Loucy (cell line): ENCODE measurements at regions not wholly inside any gene's neighbourhood (a gene's known extent, or its start where the extent isn't known, plus 50 kb on each side); places are given as distances from the start of the nearest gene placed in this dataset.
A peak's percentile ranks its signal among the peaks of the same experiment; 100 is the strongest.

Experiments
- H2AFZ ChIP-seq: fragments of 200-600 bp; sonication (generic); 2 replicates; pipeline ENCODE4 v1.6.0; 2016; ENCODE audit warnings: antibody characterized with exemption, mild to moderate bottlenecking, low read length, moderate library complexity
- H3F3A ChIP-seq: fragments of 200-600 bp; 2 replicates; pipeline ENCODE4 v1.6.0; 2016; ENCODE audit warnings: antibody characterized with exemption, low read depth, mild to moderate bottlenecking
- H3K27me3 ChIP-seq: fragments of 200-600 bp; sonication (generic); 2 replicates; pipeline ENCODE4 v1.6.1; 2014; ENCODE audit warnings: low read length, mild to moderate bottlenecking; ENCODE audit not compliant: insufficient read depth, poor library complexity, severe bottlenecking
- H3K36me3 ChIP-seq: fragments of 200-600 bp; sonication (generic); 2 replicates; pipeline ENCODE4 v1.6.1; 2016; ENCODE audit warnings: low read length; ENCODE audit not compliant: insufficient read depth
- H3K4me1 ChIP-seq: fragments of 200-600 bp; sonication (generic); 2 replicates; pipeline ENCODE4 v1.5.1; 2014; ENCODE audit warnings: low read length, mild to moderate bottlenecking; ENCODE audit not compliant: insufficient read depth, poor library complexity, severe bottlenecking
- H3K4me2 ChIP-seq: fragments of 200-600 bp; sonication (generic); 2 replicates; pipeline ENCODE4 v1.6.0; 2014; ENCODE audit warnings: antibody characterized with exemption, low read length, low read depth, mild to moderate bottlenecking; ENCODE audit not compliant: poor library complexity, severe bottlenecking
- H3K4me3 ChIP-seq: fragments of 200-600 bp; sonication (generic); 2 replicates; pipeline ENCODE4 v1.5.1; 2014; ENCODE audit warnings: low read length, mild to moderate bottlenecking, mixed read lengths; ENCODE audit not compliant: poor library complexity, severe bottlenecking
- H3K79me2 ChIP-seq: fragments of 200-600 bp; sonication (generic); 2 replicates; pipeline ENCODE4 v1.6.1; 2014; ENCODE audit warnings: low read length; ENCODE audit not compliant: insufficient read depth
- H3K9ac ChIP-seq: fragments of 200-600 bp; sonication (generic); 2 replicates; pipeline ENCODE4 v1.6.0; 2014; ENCODE audit warnings: mild to moderate bottlenecking, low read depth, low read length, moderate library complexity; ENCODE audit not compliant: poor library complexity, severe bottlenecking
- H3K9me2 ChIP-seq: fragments of 200-600 bp; sonication (generic); replicated peaks from 2 replicates; pipeline ENCODE4 v1.6.1; 2016; ENCODE audit warnings: low read depth, low read length, mixed read lengths
- H3K9me3 ChIP-seq: fragments of 200-600 bp; sonication (generic); 2 replicates; pipeline ENCODE4 v1.6.1; 2014; ENCODE audit warnings: mild to moderate bottlenecking, antibody characterized with exemption, low read length, low read depth; ENCODE audit not compliant: insufficient read depth
- H4K20me1 ChIP-seq: fragments of 200-600 bp; sonication (generic); 2 replicates; pipeline ENCODE4 v1.6.0; 2014; ENCODE audit warnings: antibody characterized with exemption, low read length, mild to moderate bottlenecking; ENCODE audit not compliant: insufficient read depth, poor library complexity, severe bottlenecking
- CTCF ChIP-seq: fragments of 200-600 bp; sonication (generic); conservative IDR thresholded peaks from 2 replicates; pipeline ENCODE4 v1.5.1; 2014; ENCODE audit warnings: mild to moderate bottlenecking, antibody characterized with exemption, low read length
- EZH2phosphoT487 ChIP-seq: fragments of 200-600 bp; IDR thresholded peaks from 2 replicates; pipeline ENCODE4 v1.6.1; 2018; ENCODE audit warnings: antibody characterized with exemption, mild to moderate bottlenecking, moderate library complexity, borderline replicate concordance

GRCh38 chr4:184548316-184548647, 73.9 kb upstream of the IRF2 start:
- Histone ChIP-seq H3K4me2 (no peak overlapping the region), H3K9me3 (no peaks in the 10 kb centered on the region), H4K20me1 (no peaks in the 10 kb centered on the region), H2AFZ (peak overlapping the region; percentile 84), H3K79me2 (no peaks in the 10 kb centered on the region), H3K4me1 (peaks cover 4% of the 10 kb centered on the region), H3K27me3 (no peaks in the 10 kb centered on the region), H3K9me2 (no peaks in the 10 kb centered on the region), H3K4me3 (no peak overlapping the region), H3K36me3 (no peaks in the 10 kb centered on the region), H3K9ac (no peak overlapping the region), H3F3A (no peaks in the 10 kb centered on the region)
- TF ChIP-seq CTCF (no peak), EZH2phosphoT487 (no peak)

GRCh38 chr4:184544788-184545409, 70.5 kb upstream of the IRF2 start:
- H4K20me1 ChIP-seq: no peaks in the 10 kb centered on the region
- H3K4me1 ChIP-seq: peaks cover 4% of the 10 kb centered on the region
- no peak overlapping the region for H3K4me3 ChIP-seq
- H3K27me3 ChIP-seq: no peaks in the 10 kb centered on the region
- TF ChIP-seq CTCF (no peak), EZH2phosphoT487 (no peak)
- no peak overlapping the region for H2AFZ ChIP-seq
- H3K4me2 ChIP-seq: no peak overlapping the region
- no peaks in the 10 kb centered on the region for H3K36me3 ChIP-seq
- H3K9me3 ChIP-seq: no peaks in the 10 kb centered on the region
- H3F3A ChIP-seq: no peaks in the 10 kb centered on the region
- H3K9me2 ChIP-seq: no peaks in the 10 kb centered on the region
- H3K79me2 ChIP-seq: no peaks in the 10 kb centered on the region
- H3K9ac ChIP-seq: no peak overlapping the region

- TF ChIP-seq EZH2phosphoT487: no peak
- no peak for TF ChIP-seq CTCF
- Histone ChIP-seq H3K4me1 (peaks cover 3% of the 10 kb centered on the region), H4K20me1 (no peaks in the 10 kb centered on the region), H3K4me2 (no peak overlapping the region), H2AFZ (no peak overlapping the region), H3K27me3 (no peaks in the 10 kb centered on the region), H3K9ac (no peak overlapping the region), H3K9me3 (no peaks in the 10 kb centered on the region), H3K4me3 (no peak overlapping the region), H3K79me2 (peaks cover 4% of the 10 kb centered on the region), H3F3A (no peaks in the 10 kb centered on the region), H3K36me3 (no peaks in the 10 kb centered on the region), H3K9me2 (no peaks in the 10 kb centered on the region)
Measured at GRCh38 chr4:184541907-184542306, 67.6 kb upstream of the IRF2 start.
